NCI-H748 (cell line): ENCODE measurements at regions not wholly inside any gene's neighbourhood (a gene's known extent, or its start where the extent isn't known, plus 50 kb on each side); places are given as distances from the start of the nearest gene placed in this dataset.
"Not testable (repeated sequence)": the region's sequence is repeated elsewhere in the genome, so short reads cannot be mapped to it uniquely, and the experiment has no call there.

Experiments
- DNase-seq: peaks from one replicate; lab custom pipeline; 2025; ENCODE audit not compliant: unreplicated experiment; lab: John Stamatoyannopoulos, UW

GRCh38 chr12:58412461-58413060, 471.2 kb downstream of the ATP23 start:
- no peak for DNase-seq

- no peak for DNase-seq
These were observed 472.4 kb downstream of the ATP23 start for GRCh38 chr12:58413794-58414193.

GRCh38 chr12:58414398-58414871, 473.1 kb downstream of the ATP23 start:
- no peak for DNase-seq

GRCh38 chr12:58415716-58416115, 474.3 kb downstream of the ATP23 start:
- DNase-seq = no peak

GRCh38 chr12:58416236-58416635, 474.9 kb downstream of the ATP23 start:
- peak; percentile 22 for DNase-seq

GRCh38 chr12:58419196-58419760, 477.9 kb downstream of the ATP23 start:
- no peak for DNase-seq

- DNase-seq = peak; percentile 20
These were observed 478.5 kb downstream of the ATP23 start for GRCh38 chr12:58419905-58420304.

- peak; percentile 8 for DNase-seq
These were observed 479.1 kb downstream of the ATP23 start for GRCh38 chr12:58420503-58420902.

- DNase-seq = no peak
These were observed 480.6 kb downstream of the ATP23 start for GRCh38 chr12:58421990-58422389.

- DNase-seq = no peak
These were observed 483.5 kb downstream of the ATP23 start for GRCh38 chr12:58424735-58425392.

GRCh38 chr12:58425481-58426392, 484.4 kb downstream of the ATP23 start:
- peak; percentile 94 for DNase-seq

- not testable (repeated sequence) for DNase-seq
These were observed 485.1 kb downstream of the ATP23 start for GRCh38 chr12:58426437-58426836.

GRCh38 chr12:58433959-58434358, 486.3 kb downstream of the LRIG3 start:
- DNase-seq = peak; percentile 8

- peak; percentile 57 for DNase-seq
These were observed 485.6 kb downstream of the LRIG3 start for GRCh38 chr12:58434726-58435125.

- no peak for DNase-seq
These were observed 484.7 kb downstream of the LRIG3 start for GRCh38 chr12:58435647-58436046.

- no peak for DNase-seq
These were observed 478.8 kb downstream of the LRIG3 start for GRCh38 chr12:58441483-58441882.

- DNase-seq = peak; percentile 65
These were observed 476.9 kb downstream of the LRIG3 start for GRCh38 chr12:58443273-58443980.

GRCh38 chr12:58443981-58444371, 476.3 kb downstream of the LRIG3 start:
- DNase-seq = peak; percentile 9

- DNase-seq = no peak
These were observed 469.3 kb downstream of the LRIG3 start for GRCh38 chr12:58450868-58451482.

- no peak for DNase-seq
These were observed 467.8 kb downstream of the LRIG3 start for GRCh38 chr12:58452546-58452945.
